GM18505 (cell line): ENCODE measurements at regions not wholly inside any gene's neighbourhood (a gene's known extent, or its start where the extent isn't known, plus 50 kb on each side); places are given as distances from the start of the nearest gene placed in this dataset.
"Not testable (repeated sequence)": the region's sequence is repeated elsewhere in the genome, so short reads cannot be mapped to it uniquely, and the experiment has no call there.

Experiments
- ATAC-seq: cut with Tn5 transposase; IDR thresholded peaks from one replicate; pipeline ENCODE4 v1.9.1; 2021; ENCODE audit not compliant: unreplicated experiment
- POLR2A ChIP-seq: IDR thresholded peaks from 4 replicates; pipeline ENCODE4 v1.6.1; 2011; ENCODE audit warnings: borderline replicate concordance; ENCODE audit not compliant: insufficient read depth, insufficient read length; ENCODE audit errors: extremely low read depth

DNA sequence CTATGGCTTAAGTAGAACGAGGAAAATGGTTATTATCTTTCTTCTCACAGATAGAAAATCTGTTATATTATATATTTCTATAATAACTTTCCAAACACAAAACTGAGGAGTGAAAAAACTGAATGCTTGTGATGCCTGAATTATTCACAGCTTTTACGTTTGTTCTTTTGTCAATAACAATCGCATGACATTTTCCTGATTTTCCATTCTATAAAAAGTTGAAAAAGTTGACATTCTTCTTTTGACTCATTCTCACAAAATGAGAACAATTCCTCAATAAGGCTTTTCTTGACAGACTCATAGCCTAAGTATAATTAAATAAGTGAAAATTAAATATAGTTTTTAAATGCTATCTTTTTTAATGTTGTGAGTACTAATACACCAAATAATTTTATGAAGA lies 288.8 kb upstream of the TGFBR2 start:
- no peak for ATAC-seq
- no peak for TF ChIP-seq POLR2A

DNA sequence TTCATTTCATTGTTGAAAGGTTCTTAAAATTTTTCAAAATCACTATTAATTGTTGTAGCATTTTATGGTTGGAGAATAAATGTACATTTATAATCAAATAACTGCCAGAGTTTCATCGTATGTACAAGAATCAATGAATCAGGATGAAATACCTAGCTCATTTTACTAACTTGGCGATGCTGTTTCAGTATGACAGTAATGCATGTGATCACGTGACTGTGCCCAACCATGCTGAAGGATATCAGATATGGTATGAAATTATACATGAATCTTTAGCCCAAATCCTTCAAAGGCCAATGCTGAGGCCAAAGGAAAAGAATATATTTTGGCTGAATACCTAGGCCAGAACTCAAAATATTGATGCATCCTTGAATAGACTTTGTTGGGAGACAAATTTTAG lies 288.3 kb upstream of the TGFBR2 start:
- no peak for ATAC-seq
- no peak for TF ChIP-seq POLR2A

DNA sequence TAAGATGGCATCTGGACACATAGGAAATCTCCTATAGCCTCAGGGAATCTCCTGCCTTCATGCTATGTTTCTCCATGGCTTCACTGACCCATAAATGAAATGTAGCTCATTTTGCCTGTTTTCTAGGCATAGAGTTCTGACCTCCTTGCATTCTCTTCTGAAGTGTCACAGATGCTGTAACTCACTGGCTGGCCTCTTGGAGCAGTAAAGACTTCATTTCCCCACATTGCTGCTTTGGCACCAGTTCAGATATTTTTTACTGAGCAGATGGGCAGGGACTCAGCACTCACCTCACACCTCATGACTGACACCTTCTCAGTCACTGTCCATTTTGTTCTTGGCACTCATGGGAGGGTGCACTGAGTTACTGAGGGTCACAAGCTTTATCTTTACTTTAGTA lies 286.7 kb upstream of the TGFBR2 start:
- no peak for TF ChIP-seq POLR2A
- ATAC-seq, result peak; percentile 89

DNA sequence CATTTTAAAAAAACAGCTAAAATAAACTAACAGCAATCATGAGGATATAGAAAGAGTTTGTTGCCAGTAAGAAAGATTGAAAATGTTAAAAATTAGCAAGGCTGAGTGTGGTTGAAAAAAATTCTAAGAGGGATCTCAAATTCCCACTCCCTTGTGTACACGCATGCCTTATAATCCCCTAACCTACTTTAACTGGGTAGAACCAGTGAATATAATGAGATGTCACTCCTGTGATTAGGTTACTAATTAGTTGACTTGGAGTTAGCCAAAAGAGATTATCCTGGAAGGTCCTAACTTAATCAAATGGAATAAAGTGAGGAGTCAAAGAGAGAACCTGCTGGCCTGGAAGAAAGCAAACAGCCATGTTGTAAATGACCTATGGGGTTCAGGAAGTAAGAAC lies 286.0 kb upstream of the TGFBR2 start:
- TF ChIP-seq POLR2A, result no peak
- ATAC-seq, result no peak

DNA sequence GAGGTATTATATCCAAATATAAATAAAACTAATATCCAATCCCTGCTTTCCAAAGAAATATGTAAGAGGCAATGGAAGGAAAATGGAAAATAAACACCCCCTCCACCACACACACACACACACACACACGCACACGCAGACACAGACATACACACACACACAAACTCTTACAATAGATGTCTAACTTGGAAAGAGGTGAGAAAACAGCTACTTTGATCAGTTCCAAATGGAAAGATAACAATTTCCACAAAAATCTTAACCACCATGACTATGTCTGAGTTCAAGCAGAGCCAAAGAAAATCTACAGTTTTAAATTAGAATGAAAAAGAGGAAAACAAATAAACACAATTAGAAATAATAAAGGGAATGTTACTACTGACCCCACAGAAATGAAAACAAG lies 285.3 kb upstream of the TGFBR2 start:
- no peak for TF ChIP-seq POLR2A
- ATAC-seq, result no peak

DNA sequence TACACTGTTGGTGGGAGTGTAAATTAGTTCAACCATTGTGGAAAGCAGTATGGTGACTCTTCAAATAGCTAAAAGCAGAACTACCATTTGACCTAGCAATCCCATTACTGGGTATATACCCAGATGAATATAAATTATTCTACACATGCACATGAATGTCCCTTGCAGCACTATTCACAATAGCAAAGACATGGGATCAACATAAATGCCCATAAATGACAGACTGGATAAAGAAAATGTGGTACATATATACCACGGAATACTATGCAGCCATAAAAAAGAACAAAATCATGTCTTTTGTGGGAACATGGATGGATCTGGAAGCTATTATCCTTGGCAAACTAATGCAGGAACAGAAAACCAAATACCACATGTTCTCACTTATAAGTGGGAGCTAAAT lies 282.8 kb upstream of the TGFBR2 start:
- ATAC-seq, result not testable (repeated sequence)

DNA sequence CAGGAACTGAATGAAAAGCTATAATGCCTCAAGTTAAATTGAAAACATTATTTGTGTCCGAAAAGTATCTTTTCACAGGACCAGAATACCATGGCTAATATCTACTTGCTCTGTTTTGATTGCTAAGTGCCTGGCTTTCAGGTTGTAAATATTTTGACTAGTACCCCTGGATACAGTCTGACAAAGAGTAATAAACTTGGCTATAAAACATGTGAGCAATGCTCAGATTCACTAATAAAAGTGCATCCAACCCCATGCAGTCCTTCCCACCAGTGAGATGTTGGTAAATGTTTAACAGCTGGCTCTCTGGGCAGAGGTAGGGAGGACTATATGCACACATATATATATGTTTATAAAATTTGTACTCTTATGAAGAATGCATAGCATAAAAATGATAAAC lies 281.8 kb upstream of the TGFBR2 start:
- ATAC-seq, result no peak
- no peak for TF ChIP-seq POLR2A

DNA sequence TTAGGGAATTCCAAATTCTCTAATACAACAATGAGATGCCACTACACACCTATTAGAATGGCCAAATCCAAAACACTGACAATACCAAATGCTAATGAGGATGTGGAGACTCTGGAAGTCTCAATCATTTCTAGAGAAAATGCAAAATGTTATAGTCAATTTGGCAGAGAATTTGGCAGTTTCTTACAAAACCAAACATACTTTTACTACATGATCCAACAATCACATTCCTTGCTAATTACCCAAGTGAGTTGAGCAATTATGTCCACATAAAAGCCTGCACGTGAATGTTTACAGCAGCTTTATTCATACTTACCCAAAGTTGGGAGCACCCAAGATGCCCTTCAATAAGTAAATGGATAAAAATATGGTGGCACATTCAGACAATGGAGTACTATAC lies 278.4 kb upstream of the TGFBR2 start:
- not testable (repeated sequence) for ATAC-seq

DNA sequence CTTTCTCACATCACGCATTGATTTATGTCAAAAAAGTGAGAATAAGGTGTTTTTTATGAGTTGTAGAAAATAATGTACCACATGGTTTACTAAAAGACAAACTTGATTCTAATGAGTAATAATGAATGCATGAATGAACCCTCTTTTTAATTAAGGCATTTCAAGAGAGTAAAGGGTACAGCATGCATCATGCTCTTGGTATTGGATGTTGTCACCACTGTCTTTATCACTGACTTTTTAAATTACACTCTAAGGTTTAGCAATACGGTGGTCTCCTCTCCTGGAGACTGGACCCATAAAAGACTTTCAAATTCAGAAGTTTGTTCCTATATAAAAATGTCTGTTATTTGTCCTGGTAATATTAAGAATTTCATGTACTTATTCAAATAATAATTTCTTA lies 277.5 kb upstream of the TGFBR2 start:
- ATAC-seq, result not testable (repeated sequence)

DNA sequence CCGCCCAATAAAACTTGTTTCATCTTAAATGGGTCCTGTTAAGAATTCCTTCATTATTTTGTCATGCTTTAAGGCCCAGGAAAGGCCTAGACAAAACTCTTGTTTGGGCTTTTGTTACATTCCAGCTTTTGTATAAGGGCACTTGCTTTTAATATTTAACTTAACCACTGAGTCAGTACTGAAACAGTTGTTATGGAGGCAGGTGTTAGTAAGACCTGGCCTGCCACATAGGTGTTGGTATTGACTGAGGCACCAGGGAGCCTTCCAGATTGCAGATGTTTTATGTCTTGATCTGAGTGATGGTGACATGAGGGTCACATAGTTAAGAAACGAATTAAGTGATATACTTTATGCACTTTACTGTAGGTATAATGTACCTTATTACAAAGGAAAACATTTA lies 274.9 kb upstream of the TGFBR2 start:
- ATAC-seq, result no peak
- TF ChIP-seq POLR2A, result no peak

DNA sequence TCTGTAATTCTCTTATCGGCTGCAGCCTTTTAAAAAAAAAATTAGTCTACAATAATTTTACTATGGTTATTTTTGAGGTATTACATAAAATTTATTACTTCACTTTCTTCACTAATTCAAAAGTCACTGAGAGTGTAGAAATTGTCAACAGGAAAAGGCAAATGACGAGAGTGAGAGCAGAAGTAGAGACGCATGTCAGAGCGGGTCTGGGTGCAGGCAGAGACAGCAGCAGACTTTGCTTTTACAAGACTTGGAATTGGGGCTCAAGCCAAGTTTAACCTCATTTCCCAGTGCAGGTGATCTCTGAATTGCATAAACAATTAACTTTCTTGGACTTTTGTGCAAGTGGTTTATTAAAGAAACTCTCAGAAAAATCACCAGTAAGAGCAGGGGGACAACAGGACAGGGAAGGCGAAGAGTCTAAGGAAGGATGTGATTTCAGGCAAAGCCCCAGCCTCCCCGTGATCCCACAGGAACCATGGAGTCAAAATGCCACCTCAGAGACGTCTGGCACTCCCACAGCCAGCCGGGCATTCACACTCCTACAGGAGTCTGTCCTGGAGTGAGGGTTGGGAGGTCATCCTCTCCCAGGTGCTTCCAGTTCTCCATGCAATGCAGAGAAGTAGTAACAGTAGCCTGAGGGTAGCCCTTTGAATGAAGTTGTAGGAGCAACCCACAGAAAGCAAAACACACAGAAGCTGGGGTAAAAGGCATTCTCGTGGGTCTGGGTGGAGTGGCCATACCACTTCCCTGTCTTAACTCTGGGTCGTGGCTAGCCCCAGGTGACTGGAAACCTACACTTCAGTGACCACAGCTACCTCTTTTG lies 274.0 kb upstream of the TGFBR2 start:
- ATAC-seq, result no peak
- TF ChIP-seq POLR2A, result no peak

DNA sequence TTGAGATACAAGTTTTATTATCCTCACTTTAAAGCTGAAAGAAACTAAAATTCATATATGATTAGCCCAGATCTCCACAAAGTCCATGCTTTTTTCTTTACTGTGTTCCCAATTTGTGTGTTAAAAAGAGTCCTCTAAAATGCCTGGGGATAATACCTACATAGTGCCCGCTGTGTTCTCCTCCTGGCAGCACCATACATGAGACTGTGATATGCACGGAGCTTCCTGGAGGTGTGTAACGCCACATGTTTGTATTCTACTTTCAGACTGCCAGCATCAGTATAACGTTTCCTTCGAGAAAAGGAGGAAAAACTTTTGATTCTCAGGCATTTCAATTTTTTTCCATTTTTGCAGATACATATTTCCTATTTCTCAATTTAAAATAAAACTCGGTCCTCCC lies 273.3 kb upstream of the TGFBR2 start:
- no peak for TF ChIP-seq POLR2A
- no peak for ATAC-seq

DNA sequence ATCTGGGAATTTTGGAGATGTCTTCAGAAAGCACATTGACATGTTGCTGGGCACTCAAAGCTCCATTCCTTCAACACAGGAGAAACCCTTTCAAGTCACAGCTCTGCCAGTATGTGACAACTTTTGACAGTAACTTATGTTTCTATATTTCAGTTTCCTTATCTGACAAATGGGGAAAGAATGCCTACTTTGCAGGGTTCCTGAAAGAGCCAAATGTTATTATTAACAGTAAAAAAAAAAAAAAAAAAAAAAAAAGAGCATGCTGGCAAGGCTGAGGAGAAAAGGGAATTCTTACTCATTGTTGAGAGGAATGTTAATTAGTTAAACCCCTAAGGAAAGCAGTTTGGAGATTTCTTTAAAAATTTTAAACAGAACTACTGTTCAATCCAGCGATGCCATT lies 272.5 kb upstream of the TGFBR2 start:
- no peak for TF ChIP-seq POLR2A
- ATAC-seq, result no peak

DNA sequence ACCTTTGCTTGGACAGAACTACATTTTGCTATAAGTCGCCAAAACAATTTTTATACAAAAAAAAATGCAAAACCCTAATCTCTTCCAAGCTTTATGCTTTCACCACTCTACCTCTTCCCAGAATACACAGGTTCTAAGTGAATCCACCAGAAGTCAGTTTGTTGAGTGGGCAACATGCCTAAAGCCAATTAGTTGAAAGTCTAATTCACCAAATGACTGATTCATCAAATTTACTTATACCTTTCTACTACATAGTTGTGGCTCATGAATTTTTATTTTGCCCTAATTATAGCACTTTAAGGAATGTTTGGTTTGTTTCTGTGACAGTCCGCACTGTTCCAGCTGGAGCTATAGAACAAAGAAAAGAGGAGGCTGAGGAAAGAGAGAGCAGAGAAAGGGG lies 265.9 kb upstream of the TGFBR2 start:
- no peak for TF ChIP-seq POLR2A
- ATAC-seq, result no peak

DNA sequence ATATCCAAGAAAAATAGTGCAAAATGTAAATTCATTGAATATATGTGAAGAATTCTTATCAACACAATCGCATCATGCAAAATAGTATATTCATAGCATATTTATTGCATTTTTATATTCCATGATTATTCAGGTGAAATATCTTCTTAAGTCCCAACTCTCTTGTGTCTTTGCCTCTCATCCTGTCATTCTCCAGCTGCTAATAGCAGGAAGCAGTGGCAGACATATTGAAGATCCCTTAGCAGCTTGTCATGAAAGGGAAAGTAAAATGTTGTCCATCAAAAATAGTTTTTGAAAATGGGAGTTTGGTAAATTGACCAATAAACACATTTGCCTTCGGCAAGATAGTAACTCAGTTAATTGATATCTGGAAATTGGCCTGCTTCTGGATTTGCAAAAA lies 265.3 kb upstream of the TGFBR2 start:
- no peak for ATAC-seq
- no peak for TF ChIP-seq POLR2A
